ENCODE measurements at regions not wholly inside any gene's neighbourhood (a gene's known extent, or its start where the extent isn't known, plus 50 kb on each side); places are given as distances from the start of the nearest gene placed in this dataset.
A peak's percentile ranks its signal among the peaks of the same experiment; 100 is the strongest.

DNA sequence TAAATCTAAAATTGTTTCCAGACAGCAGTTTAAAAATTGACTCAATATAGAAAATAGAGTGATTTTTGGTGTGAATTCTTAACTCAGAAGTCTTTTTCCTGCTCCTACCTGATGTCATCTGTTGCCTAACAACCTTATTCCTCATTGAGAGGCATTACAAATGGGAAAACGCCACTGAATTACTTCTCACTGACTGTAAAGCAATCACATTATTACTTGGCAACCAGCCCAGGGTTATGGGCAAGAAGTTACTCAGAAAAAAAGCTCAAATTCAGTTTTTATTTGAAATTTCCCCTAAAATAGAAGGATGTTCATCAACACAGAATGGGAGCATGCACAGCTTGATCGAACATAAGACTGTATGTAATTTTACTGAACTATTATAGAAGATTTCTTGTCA, 201.8 kb upstream of the GULP1 start:
- H3K4me3 ChIP-seq (ENCODE audit: low read depth, low read length), result no peak overlapping the region
- TF ChIP-seq, protein P1, sequence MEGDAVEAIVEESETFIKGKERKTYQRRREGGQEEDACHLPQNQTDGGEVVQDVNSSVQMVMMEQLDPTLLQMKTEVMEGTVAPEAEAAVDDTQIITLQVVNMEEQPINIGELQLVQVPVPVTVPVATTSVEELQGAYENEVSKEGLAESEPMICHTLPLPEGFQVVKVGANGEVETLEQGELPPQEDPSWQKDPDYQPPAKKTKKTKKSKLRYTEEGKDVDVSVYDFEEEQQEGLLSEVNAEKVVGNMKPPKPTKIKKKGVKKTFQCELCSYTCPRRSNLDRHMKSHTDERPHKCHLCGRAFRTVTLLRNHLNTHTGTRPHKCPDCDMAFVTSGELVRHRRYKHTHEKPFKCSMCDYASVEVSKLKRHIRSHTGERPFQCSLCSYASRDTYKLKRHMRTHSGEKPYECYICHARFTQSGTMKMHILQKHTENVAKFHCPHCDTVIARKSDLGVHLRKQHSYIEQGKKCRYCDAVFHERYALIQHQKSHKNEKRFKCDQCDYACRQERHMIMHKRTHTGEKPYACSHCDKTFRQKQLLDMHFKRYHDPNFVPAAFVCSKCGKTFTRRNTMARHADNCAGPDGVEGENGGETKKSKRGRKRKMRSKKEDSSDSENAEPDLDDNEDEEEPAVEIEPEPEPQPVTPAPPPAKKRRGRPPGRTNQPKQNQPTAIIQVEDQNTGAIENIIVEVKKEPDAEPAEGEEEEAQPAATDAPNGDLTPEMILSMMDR (IDR thresholded peaks at IDR 0.05; ENCODE audit: low read depth, low read length), result no peak
- TF ChIP-seq, protein P2, sequence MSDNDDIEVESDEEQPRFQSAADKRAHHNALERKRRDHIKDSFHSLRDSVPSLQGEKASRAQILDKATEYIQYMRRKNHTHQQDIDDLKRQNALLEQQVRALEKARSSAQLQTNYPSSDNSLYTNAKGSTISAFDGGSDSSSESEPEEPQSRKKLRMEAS (IDR thresholded peaks at IDR 0.05; ENCODE audit: low read depth, low read length), result no peak
- TF ChIP-seq MYC (IDR thresholded peaks at IDR 0.05; ENCODE audit: low read depth, low read length) (no peak), POLR2A (IDR thresholded peaks at IDR 0.05; ENCODE audit: extremely low read depth, insufficient read length) (no peak)
- no peak for DNase-seq (ENCODE audit: low read depth)

DNA sequence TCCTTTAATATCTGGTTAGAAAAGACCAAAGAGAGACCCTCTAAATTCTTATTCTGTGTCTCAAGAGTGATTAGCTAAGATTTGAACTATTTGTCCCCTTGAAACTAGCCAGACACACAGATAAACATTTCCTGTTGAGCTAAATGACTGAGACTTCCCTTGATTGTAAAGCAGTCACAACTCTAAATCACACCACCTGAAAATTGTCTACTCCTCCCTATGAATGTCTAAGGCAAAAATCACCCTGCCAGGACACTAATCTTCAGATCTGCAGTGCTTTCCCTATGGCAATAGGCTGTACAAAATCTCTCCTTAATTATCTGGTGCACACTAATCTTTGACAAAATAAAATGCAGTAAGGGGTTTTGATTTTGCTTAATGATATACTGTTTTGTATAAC, 200.5 kb upstream of the GULP1 start:
- no peak for DNase-seq (ENCODE audit: low read depth)
- H3K4me3 ChIP-seq (ENCODE audit: low read depth, low read length), result no peak overlapping the region
- TF ChIP-seq, protein P1 (IDR thresholded peaks at IDR 0.05; ENCODE audit: low read depth, low read length), result no peak
- TF ChIP-seq MYC (IDR thresholded peaks at IDR 0.05; ENCODE audit: low read depth, low read length), result no peak
- TF ChIP-seq, protein P2 (IDR thresholded peaks at IDR 0.05; ENCODE audit: low read depth, low read length), result no peak
- no peak for TF ChIP-seq POLR2A (IDR thresholded peaks at IDR 0.05; ENCODE audit: extremely low read depth, insufficient read length)

DNA sequence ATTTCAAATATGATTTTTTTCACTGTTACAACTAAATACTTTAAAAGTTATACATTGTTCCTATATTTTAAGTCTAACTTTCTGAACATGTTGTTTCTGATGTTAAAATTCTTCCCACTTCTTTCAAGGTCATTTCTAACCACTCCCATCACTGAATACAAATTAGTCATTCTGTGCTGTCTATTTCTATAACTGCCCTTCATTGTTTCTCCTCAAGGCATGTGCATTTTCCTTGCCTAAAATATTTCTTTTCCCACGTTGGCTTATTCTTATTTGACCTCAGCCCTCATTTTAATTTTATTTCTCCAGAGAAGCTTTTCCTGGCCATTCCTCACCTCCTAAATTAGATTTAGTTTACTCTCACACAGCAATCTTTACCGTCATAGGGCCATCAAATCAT, 198.9 kb upstream of the GULP1 start:
- no peak for DNase-seq (ENCODE audit: low read depth)
- no peak for TF ChIP-seq MYC (IDR thresholded peaks at IDR 0.05; ENCODE audit: low read depth, low read length)
- TF ChIP-seq, protein P2 (IDR thresholded peaks at IDR 0.05; ENCODE audit: low read depth, low read length), result no peak
- TF ChIP-seq POLR2A (IDR thresholded peaks at IDR 0.05; ENCODE audit: extremely low read depth, insufficient read length), result no peak
- TF ChIP-seq, protein P1 (IDR thresholded peaks at IDR 0.05; ENCODE audit: low read depth, low read length), result no peak
- no peak overlapping the region for H3K4me3 ChIP-seq (ENCODE audit: low read depth, low read length)

DNA sequence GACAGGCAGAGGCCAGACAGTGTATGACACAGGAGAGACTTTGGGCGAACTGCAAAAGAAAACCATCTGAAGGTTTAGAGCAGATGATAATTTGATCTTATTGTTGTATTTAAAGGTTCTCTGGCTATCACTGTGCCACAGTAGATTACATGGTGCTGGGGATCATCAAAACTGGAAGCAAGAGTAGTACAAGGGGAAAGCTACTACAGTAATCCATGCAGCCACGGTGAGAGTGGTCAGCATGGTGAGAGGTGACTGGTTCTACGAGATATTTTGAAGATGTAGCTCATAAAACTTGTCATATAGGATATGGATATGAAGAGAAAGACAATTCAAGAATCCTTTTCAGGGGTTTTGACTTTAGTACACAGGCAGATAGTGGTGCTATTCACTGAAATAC, 194.8 kb upstream of the GULP1 start:
- TF ChIP-seq POLR2A (IDR thresholded peaks at IDR 0.05; ENCODE audit: extremely low read depth, insufficient read length) (no peak), MYC (IDR thresholded peaks at IDR 0.05; ENCODE audit: low read depth, low read length) (no peak)
- TF ChIP-seq, protein P2 (IDR thresholded peaks at IDR 0.05; ENCODE audit: low read depth, low read length), result no peak
- TF ChIP-seq, protein P1 (IDR thresholded peaks at IDR 0.05; ENCODE audit: low read depth, low read length), result no peak
- DNase-seq (ENCODE audit: low read depth), result no peak

DNA sequence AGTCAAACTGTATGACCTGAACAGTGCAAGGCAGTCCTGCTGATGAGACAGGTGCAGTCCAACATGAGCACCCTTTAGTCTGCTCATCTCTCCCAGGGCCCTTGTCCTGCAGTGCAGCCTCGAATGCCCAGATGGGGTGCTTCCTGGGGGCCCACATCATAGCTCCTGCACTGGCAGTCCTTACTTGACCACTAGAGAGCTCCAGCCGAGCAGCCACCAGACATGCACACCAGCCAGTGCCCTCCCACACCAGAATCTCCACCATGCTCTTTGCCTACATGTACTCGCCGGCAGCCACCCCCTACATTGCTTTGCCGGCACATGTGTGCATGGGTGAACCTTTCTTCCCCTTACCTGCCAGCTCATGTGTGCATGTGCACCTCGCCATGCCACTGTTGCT, 188.8 kb upstream of the GULP1 start:
- TF ChIP-seq MYC (IDR thresholded peaks at IDR 0.05; ENCODE audit: low read depth, low read length) (no peak), POLR2A (IDR thresholded peaks at IDR 0.05; ENCODE audit: extremely low read depth, insufficient read length) (no peak)
- TF ChIP-seq, protein P1 (IDR thresholded peaks at IDR 0.05; ENCODE audit: low read depth, low read length), result no peak
- TF ChIP-seq, protein P2 (IDR thresholded peaks at IDR 0.05; ENCODE audit: low read depth, low read length), result no peak
- H3K4me3 ChIP-seq (ENCODE audit: low read depth, low read length), result no peak overlapping the region
- DNase-seq (ENCODE audit: low read depth), result no peak

More for the DNA sequence above, 194.8 kb upstream of the GULP1 start:
- H3K4me3 ChIP-seq (ENCODE audit: low read depth, low read length), result no peak overlapping the region

DNA sequence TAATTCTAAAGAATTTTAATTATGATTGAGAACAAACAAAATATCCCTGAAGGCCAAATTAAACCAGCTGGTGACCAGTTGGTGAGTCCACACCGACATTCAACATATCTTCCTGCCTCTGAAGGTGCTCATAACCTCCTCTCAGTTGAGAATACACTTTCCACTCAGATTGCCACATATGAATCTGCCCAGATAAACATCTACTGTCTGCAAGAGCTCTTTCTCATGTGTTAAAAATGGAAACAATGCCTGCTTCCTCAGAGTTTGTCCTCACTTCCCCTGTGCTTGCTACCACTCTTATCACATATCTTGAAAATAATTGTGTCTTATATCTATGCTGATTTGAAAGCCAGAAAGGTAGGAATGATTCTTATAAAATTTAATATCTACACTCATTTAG, 177.7 kb upstream of the GULP1 start:
- peak; percentile 9 for DNase-seq (ENCODE audit: low read depth)
- TF ChIP-seq MYC (IDR thresholded peaks at IDR 0.05; ENCODE audit: low read depth, low read length), result no peak
- TF ChIP-seq, protein P2 (IDR thresholded peaks at IDR 0.05; ENCODE audit: low read depth, low read length), result no peak
- TF ChIP-seq, protein P1 (IDR thresholded peaks at IDR 0.05; ENCODE audit: low read depth, low read length), result no peak
- TF ChIP-seq POLR2A (IDR thresholded peaks at IDR 0.05; ENCODE audit: extremely low read depth, insufficient read length), result no peak
- H3K4me3 ChIP-seq (ENCODE audit: low read depth, low read length), result no peak overlapping the region

Measured in NB4 (cell line).